Right lung (tissue), 2 donors: ENCODE measurements at regions not wholly inside any gene's neighbourhood (a gene's known extent, or its start where the extent isn't known, plus 50 kb on each side); places are given as distances from the start of the nearest gene placed in this dataset.

Source experiments
- DNase-seq, 2 donors: peaks; one replicate each; pipeline ENCODE4 v3.0.0-alpha.2; 2013

DNA sequence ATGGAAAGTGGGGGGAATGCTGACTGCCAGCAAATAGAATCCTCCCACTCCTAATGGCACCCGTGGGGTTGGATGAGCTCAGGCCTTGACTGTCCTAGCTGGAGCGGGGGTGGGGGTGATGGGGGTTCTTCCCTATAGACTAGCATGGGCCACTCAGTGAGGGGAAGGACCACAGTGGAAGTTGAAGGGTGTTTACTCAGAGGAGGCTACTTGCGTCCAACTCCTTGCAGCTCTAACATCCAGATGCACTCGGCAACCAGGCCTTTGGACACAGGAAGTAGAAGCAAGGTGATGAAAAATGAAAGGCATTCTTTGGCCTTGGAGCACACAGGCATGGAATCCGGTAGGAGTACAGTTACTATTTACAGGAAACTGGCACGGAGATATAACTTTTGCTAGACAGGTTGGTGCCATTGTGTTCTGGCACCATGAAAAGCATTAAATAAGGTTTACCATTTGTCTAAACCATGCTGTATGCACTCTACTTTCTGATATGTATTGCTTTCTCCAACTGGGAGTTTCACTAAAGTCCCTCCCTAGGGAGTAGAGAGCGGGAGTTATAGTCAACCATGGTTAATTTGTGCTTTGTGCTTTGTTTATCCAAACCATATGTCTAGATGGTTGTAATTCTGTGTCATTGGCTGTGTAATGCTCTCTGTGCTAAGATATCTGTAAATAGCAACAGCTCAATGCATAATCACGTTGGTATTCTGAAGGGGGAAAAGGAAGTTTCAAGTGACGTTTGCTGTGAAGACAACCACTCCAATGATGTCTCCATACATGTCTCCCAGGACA, 125.3 kb downstream of the TSHZ3 start:
- peak; percentile 9 to 11 for DNase-seq

DNA sequence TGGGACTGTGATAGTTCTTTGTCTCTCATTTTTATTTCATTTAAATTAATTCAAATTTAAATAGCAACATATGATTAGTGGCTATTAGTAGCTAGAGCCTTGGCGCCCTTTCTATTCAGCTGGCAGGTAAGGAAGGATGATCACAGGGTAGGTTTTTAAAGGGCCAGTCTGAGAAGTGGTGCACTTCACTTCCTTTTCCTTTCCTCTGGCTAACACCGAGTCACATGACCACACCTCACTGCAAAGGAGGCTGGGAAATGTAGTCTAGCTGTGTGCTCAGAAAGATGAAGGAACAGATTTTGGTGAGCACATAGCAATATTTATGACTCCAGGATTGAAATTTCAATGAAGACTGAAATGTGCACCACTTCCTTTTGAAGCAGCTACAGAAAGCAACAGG, 128.7 kb downstream of the TSHZ3 start:
- no peak for DNase-seq

DNA sequence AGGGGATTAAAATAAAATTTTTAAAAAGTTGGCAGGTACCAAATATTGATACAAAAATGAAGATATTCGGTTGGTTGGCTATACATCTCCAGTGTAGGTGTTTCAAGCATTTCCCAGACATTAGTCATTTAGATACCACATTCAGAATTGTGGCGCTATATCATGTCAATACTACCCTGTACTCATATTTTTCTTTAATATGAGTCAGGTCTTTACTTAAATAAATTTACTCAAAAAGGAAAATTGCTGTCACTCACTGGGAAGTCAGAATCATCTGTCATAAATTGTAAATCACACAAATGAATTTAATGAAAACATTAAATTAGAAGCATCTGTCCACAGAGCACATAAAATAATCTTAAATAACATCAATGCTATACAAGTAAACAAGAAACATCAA, 134.2 kb downstream of the TSHZ3 start:
- DNase-seq: no peak

DNA sequence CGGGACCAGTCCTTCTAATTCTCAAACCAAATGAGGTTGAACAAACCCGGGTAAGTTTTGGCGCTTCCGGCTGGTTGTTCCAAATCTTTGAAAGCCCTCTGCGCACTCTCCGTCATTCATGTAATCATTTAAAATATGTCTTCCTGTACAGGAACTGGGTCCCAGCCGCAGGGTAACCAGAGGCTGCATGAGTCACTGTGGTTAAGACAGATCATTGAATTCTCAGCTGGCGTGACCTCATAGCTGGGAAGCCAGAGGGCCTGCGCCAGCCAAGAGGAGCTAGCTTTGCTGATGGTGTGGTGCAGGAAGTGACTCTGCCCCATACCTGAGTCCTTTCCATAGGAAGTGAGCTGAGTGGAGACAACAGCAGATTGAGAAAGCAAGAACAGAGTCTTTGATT, 135.2 kb downstream of the TSHZ3 start:
- DNase-seq: no peak

DNA sequence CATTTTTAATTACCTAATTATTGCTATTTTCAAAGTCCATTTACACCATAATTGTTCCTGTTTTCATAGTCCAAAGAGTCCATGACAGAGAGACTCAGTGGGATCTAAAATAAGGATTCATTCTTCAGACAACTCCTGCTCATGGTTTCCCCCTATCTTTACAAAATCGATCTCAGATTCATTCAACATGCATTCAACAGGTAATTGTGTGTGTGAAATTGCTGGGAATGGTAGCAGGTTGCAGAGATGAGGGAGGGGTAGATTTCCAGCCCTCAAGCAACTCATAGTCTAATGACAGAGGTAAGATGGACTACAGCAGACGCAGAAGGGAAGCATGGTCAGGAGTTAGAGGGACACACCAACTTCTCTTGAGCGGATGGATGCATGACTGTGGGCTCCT, 138.1 kb downstream of the TSHZ3 start:
- DNase-seq: no peak

DNA sequence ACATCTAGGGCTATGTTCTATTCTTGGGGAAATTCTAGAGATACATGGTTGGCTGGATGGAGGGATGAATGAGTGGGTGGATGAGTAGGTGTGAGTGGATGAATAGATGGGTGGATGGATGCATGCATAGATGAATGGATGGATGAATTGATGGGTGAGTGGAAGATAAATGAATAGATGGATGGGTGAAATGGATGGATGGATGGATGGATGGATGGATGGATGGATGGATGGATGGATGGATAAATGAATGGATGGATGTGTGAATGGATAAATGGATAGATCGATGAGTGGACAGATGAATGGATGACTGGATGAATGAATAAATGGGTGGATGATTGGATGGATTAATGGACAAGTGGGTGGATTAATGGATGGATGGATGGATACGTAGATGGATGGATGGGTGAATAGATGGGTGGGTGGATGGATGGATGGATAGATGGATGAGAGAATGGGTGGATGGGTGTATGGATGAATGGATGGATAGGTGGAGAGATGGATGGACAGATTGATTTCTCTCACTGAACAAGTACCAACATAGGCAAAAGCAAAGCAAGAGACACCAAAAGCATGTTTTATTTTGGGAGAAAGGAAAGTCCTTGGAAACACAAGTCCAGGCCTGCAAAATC, 143.2 kb downstream of the TSHZ3 start:
- no peak for DNase-seq

DNA sequence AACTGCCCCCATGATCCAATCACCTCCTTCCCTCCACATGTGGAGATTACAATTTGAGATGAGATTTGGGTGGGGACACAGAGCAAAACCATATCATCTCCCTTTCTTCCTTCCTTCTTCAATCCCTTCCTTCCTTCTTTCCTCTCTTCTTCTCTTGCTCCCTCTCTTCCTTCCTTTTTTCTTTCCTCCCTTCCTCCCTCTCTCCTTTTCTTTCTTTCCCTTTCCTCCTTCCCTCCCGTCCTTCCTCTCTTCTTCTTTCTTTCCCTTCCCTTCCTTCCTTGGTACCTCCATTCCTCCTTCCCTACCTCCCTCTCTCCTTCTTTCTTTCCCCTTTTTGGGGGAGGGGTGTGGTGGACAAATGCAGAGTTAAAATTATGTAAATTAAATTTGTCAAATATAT, 145.1 kb downstream of the TSHZ3 start:
- DNase-seq: no peak

DNA sequence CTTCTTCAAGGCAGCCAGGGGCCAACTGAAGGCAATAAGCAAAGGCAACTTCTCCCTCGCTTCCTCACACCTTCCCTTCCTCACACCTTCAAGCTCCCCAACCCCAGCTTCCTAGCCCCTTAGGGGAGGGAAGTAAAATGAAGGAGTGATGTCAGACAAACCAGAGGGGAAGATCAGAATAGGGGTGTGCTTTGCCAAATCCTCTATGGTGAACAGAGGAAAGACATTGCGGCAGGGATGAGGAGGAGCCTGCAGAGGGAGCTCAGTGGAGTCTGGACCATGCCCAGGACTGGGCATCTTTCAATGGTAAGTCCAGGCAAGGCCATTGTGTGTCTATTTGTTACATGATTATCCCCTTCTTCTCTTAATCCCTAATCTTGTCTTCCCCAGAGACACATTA, 164.0 kb downstream of the TSHZ3 start:
- DNase-seq: no peak

DNA sequence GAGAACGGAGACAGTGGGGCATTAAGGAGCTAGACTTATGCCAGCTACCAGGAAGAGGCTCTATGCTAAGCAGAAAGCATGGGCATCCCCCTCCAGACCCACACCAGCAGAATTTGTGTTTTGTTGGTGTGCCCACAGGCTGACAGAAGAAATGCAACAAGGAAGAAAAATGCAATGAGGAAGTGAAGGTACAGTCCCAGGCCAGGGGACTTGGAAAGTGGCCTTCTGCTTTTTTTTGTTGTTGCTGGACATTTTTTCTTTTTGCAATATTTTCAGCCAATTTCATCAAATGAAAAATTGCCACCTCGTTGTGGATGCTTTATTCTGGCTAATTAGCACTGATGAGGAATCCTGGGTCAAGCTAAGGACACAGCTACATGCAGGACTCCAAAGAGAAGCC, 167.7 kb downstream of the TSHZ3 start:
- no peak for DNase-seq

DNA sequence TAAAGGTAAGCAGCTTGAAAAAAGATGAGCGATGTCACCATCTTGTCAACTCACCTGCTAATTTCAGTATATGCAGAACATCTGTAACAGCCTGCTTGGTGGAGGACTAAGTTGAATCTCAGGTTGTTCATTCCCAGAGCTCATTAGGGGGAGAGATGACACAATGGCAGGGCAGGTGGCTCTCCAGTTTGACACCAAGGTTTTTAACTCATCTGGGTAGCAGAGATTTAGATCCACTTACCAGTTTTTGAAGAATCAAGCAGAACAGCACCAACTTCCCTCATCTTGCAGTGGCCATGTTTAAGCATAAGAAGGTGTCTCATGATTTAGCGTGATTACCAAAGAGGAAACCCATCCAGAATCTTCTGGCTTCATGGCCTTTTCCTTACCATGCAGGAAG, 168.3 kb downstream of the TSHZ3 start:
- no peak for DNase-seq

DNA sequence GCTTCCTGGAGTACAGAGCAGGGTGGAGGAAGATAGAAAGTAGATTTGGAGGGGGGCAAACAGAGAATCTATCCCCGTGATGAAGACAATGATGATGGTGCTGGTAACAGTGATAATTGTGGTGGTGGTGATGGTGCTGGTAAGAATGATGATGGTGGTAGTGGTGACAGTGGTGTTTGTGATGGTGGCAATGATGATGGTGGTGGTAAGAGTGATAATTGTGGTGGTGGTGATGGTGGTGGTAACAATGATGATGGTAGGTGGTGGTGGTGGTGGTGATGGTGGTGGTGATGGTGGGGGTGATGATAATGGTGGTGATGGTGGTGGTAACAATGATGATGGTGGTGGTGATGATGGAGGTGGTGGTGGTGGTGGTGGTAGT, 169.8 kb downstream of the TSHZ3 start:
- no peak for DNase-seq

DNA sequence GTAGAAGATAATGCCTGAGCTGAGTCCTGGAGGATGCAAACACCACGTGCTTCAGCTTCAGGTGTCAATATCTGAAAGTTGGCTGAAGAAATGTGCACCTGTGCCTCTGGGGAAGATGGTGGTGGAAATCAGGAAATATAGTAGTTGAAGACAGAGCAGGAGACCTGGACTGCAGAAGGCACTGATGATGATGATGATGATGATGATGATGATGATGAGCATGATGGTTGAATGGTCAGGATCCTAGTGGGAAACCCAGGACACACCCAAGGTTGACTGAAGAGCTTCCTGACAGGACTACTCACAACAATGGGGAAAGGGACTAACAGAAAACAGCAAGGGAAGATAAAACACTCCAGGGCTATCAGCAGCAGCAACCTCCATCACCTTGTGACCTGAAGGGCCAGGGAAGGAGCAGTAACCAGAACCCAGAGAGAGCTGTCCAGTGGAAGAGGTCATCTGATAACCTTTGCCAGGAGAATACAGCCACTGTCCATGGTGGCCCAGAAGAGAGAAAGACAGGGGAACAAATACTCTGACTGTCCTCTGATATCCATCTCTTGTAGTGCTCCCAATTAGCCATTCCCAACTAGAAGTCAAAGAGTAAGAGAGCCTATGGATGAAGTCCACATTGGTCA, 170.3 kb downstream of the TSHZ3 start:
- DNase-seq: no peak

DNA sequence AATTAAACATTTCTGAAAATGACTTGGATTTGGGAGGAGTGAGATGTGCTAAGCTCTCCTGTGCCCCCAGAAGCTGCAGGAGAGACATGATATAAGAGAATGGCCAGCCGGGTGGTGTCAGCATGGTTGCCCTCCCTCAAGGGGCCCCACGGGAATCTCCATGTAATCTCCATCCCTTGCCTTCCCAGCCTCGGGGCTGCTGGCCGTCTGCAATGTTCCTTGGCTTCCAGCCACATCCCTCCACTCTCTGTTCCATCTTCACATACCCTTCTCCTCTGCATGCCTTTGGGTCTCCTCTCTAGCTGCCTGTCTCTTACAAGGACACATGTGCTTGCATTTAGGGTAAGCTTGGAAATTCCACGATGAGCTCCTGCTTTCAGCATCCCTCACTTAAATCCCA, 172.0 kb downstream of the TSHZ3 start:
- DNase-seq: no peak

DNA sequence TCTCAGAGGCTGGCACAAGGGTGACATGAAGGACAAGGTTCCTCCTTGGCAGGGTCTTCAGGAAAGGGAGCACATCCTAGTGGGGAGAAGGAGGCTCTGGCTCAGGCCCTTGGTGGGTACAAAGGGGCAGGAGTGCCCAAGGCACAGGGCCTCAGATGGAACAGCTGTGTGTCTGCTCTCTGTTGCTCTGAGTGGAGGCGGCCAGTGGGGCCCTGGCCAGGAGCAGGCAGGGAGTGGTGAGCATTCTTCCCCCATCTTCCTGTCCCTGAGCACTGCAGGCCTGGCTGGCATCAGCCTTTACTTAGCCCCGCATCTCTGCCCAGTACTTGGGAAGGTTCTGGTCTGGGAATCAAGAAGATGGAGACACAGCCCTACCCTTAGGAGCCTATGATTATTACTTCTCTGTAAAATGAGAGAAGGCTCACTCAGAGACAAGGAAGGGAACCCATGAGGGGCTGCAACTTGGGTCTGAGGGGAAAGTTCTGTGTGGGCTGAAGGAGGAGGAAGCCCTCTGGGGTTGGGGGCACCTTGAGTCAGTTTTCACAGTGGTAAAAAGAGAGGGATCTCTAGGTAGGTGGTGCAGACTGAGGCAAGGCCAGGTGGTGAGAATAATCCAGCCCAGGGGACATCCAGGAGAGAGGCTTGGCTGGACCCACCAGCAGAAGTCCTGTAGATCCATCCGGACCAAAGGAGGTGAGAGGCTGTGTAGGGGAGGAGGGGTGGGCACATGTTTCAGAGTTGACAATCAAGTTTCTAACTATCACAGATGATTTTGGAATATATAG, 173.5 kb downstream of the TSHZ3 start:
- DNase-seq: no peak

DNA sequence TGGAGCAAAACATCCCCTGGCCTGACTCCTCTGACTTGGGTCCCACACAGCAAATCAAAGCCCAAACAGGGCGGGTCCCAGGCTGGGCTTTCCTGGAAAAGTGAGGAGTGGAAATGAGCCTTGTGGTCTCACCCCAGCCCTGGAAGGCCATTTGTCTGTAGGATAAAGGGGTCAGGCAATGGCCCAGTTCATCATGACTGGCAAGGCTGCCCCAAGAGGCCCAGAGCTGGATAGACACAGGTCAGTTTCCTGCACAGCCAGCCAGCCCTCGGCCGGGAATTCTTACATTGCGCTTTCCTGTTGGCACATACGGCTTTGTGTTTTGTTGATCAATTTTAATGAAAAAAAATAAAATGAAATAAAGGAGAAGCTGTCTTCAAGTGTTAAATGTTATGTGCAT, 174.3 kb downstream of the TSHZ3 start:
- DNase-seq: no peak

DNA sequence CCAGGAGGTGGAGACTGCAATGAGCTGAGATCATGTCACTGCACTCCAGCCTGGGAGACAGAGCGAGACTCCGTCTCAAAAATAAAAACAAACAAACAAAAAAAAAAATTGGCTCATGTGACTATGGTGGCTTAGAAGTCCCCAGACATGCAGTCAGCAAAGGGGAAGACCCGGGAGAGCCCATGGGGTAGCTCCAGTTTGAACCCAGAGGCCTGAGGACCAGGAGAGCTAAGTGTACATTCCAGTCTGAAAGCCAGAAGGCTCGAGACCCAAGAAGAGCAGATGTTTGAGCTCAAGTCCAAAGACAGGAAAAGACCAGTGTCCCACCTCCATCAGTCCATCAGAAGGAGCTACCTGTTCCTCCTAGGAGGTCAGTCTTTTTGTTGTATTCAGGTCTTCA, 175.2 kb downstream of the TSHZ3 start:
- no peak for DNase-seq

DNA sequence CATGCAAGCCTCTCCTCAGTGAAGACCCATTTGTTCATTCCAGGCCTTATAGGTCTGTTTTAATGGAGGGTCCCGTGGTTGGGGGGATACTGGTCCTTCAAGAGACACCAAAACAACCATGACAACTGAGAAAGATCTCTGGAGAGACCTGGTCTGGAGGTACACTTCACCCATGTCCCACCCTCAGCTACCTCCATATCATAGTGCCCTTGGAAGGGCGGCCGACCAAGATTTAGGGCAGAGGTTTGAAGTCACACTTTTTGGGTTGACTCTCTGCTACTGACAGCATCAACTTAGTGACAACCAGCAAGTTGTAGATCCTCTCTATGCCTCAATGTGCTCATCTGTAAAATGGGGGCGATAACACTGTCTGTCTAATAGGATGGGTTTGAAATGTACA, 177.3 kb downstream of the TSHZ3 start:
- no peak for DNase-seq

DNA sequence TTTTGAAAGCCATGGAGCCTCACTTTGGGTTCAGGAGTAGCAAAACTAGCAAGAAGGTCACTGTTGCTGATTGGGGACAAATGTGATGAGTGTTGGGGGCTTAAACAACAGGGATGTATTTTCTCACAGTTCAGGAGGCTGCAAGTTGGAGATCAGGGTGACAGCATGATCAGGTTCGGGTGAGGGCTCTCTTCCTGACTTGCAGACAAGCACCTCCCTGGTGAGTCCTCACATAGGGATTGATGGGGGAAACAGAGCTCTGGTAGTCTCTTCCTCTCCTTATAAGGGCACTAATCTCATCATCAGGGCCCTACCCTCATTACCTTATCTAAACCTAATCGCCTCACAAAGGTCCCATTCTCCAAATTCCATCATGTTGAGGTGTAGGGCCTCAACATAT, 179.2 kb downstream of the TSHZ3 start:
- no peak for DNase-seq

DNA sequence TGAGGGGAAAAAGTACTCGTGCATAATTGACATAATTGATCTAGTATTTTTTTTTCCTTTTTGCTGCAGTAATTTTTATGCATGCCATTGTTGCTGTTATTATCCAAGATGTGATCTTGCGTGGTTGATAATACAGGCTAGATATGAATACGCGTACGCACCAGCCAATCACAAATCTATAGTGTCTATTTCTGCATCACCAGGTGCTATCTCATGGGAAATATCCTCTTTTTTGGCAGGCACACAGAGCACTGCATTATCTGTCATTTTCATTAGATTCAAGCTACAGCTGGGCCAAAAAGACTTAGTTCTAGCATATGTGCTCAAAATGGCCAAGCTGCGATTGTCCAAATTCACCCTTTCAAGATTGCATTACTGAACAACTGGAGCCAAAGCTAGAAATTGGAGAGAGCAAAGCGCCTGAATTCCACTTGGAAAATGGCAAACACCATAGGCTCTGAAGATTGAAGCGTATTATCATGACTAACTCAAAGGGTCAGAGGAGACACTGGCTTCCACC, 181.1 kb downstream of the TSHZ3 start:
- no peak for DNase-seq

DNA sequence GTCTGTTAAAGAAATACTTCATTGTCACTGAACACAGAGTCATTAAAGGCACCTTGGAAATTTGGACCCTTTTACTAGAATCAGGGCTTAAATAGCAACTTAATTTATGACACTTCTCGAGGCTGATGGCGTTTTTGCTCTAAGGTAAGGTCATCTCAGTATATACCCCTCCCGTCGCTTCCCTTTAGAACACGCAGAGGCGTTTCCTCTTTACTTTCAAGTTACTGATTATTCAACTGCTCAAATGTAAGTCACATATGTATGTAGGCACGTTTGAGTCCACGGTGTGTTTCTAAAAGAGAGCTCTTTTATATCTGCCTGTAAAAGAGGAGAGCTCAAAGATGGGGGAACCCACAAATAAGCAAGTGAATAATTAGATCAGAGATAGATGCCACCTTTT, 181.5 kb downstream of the TSHZ3 start:
- no peak for DNase-seq

DNA sequence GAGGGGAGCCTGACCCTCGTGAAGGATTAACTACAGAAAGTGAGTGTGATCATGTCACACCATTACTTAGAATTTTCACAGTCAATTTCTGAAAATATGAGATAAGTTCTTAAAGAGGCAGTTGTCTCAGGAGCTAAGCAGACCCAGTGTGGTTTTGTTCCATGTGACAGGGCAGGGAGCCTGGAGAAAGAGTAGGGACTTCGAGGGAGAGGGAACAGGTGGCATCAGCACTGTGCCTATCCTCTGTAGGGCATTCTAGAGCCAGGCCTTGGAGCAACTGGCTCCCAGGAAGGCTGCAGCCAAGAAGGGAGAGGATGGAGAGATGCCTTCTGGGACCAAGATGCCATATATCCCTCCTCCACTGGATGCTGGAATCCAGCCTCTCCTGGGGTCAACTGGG, 183.0 kb downstream of the TSHZ3 start:
- no peak for DNase-seq

DNA sequence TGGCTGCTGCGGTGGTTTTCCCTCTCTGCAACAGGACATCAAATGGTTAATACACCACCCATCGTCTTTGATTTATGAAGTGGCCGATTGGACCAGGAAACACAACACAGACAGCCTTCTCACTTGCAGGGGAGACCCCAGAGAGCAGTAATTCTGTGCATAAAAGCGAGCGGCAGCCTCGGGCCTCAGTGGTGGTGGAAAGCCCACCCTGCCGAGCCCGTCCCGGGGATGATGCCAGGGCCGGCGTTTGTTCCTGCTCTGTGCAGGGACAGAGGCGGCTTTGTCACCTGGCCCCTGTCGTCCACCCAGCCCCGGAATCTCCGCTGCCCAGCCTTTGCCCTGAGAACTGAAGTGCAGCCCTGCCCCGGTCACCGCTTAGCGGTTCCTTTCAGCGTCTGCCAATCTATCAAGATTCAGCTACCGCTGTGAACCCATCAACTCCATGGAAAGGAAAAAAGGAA, 184.4 kb downstream of the TSHZ3 start:
- DNase-seq: no peak
